Prostate gland (tissue), 2 donors: ENCODE measurements at regions not wholly inside any gene's neighbourhood (a gene's known extent, or its start where the extent isn't known, plus 50 kb on each side); places are given as distances from the start of the nearest gene placed in this dataset.

Experiments
- CTCF ChIP-seq, 4 experiments: fragments of 200-600 bp in 2 of 4; fragments of 450-650 bp in 2 of 4; sonication (generic) in 2 of 4; IDR thresholded peaks; 1 replicate in 3 of 4; 2 replicates in 1 of 4; pipeline ENCODE4 v1.5.1; 2016 to 2019; ENCODE audit warnings: antibody characterized with exemption in 4 of 4, mild to moderate bottlenecking in 2 of 4, moderate library complexity in 2 of 4
- POLR2A ChIP-seq: fragments of 450-650 bp; IDR thresholded peaks from one replicate; pipeline ENCODE4 v1.6.1; 2016; ENCODE audit warnings: antibody characterized with exemption, mild to moderate bottlenecking
- POLR2AphosphoS5 ChIP-seq: sonication (generic); formaldehyde crosslinking; IDR thresholded peaks from one replicate; pipeline ENCODE4 v1.6.1; 2017; ENCODE audit warnings: antibody characterized with exemption

- TF ChIP-seq CTCF (IDR thresholded peaks at IDR 0.05): no peak
- no peak for TF ChIP-seq POLR2AphosphoS5
- no peak for TF ChIP-seq POLR2A
Measured at GRCh38 chr22:48647606-48648515, 1179.8 kb downstream of the BRD1 start.
